HepG2 (cell line): ENCODE measurements at regions not wholly inside any gene's neighbourhood (a gene's known extent, or its start where the extent isn't known, plus 50 kb on each side); places are given as distances from the start of the nearest gene placed in this dataset.

Experiments
- DPF2 ChIP-seq: sonication (generic); formaldehyde crosslinking; IDR thresholded peaks from 2 replicates; pipeline ENCODE4 v1.4.0; 2020; ENCODE audit warnings: mild to moderate bottlenecking, low read depth, missing genetic modification reagents, borderline replicate concordance
- POLR2A ChIP-seq, 2 experiments: IDR thresholded peaks; 2 replicates each; pipeline ENCODE4 v1.6.1; 2011; ENCODE audit warnings: low read depth in 2 of 2, low read length in 2 of 2, mild to moderate bottlenecking in 1 of 2, moderate library complexity in 1 of 2; ENCODE audit not compliant: insufficient read depth in 1 of 2
- TAF1 ChIP-seq: sonication (generic); formaldehyde crosslinking; IDR thresholded peaks from 2 replicates; pipeline ENCODE4 v1.4.0; 2020; ENCODE audit warnings: missing genetic modification reagents
- XRCC5 ChIP-seq: fragments of 200-400 bp; formaldehyde crosslinking; optimal IDR thresholded peaks from 2 replicates; pipeline ENCODE3; 2017; ENCODE audit warnings: mild to moderate bottlenecking, low read length
- YY1 ChIP-seq: IDR thresholded peaks from 2 replicates; pipeline ENCODE4 v1.6.1; 2011; ENCODE audit warnings: low read length, low read depth, moderate library complexity, mild to moderate bottlenecking; ENCODE audit not compliant: insufficient read depth, insufficient replicate concordance
- ZFX ChIP-seq: sonication (generic); formaldehyde crosslinking; IDR thresholded peaks from 2 replicates; pipeline ENCODE4 v1.4.0; 2020; ENCODE audit warnings: mild to moderate bottlenecking, low read depth, missing genetic modification reagents, moderate library complexity
- TF ChIP-seq, protein P1 (sequence below): IDR thresholded peaks from 2 replicates; pipeline ENCODE4 v1.6.1; 2016; ENCODE audit warnings: low read depth, borderline replicate concordance
- TF ChIP-seq, protein P2 (sequence below): sonication (generic); formaldehyde crosslinking; IDR thresholded peaks from 2 replicates; pipeline ENCODE4 v1.5.0; 2020; ENCODE audit warnings: mild to moderate bottlenecking, missing genetic modification reagents, moderate library complexity
- TF ChIP-seq, protein P3 (sequence below): sonication (generic); formaldehyde crosslinking; IDR thresholded peaks from 2 replicates; pipeline ENCODE4 v1.4.0; 2020; ENCODE audit warnings: missing genetic modification reagents

DNA sequence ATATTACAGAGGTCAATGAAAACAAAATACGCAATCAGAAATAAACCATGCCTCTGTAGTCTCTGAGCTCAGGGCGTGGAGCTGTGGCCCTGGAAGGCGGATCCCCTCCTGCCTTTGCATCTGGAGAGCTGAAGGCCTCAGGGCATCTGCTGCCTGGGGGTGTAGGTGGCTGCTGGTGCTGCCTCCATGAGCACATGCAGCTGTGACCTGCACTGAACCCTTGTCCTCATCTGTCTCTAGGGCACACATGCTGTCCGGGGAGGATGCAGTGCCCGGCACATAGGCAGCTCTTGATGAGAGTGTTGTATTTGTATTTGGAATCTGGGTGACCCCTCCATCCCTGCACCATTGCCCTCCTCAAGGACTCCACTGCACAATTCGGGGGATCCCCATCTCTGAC, 185.7 kb downstream of the TEX29 start:
- TF ChIP-seq, protein P1, sequence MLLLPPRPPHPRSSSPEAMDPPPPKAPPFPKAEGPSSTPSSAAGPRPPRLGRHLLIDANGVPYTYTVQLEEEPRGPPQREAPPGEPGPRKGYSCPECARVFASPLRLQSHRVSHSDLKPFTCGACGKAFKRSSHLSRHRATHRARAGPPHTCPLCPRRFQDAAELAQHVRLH (CRISPR knock-in tag), result no peak
- no peak for TF ChIP-seq YY1
- TF ChIP-seq DPF2 (CRISPR knock-in tag), result no peak
- no peak for TF ChIP-seq XRCC5
- TF ChIP-seq, protein P2, sequence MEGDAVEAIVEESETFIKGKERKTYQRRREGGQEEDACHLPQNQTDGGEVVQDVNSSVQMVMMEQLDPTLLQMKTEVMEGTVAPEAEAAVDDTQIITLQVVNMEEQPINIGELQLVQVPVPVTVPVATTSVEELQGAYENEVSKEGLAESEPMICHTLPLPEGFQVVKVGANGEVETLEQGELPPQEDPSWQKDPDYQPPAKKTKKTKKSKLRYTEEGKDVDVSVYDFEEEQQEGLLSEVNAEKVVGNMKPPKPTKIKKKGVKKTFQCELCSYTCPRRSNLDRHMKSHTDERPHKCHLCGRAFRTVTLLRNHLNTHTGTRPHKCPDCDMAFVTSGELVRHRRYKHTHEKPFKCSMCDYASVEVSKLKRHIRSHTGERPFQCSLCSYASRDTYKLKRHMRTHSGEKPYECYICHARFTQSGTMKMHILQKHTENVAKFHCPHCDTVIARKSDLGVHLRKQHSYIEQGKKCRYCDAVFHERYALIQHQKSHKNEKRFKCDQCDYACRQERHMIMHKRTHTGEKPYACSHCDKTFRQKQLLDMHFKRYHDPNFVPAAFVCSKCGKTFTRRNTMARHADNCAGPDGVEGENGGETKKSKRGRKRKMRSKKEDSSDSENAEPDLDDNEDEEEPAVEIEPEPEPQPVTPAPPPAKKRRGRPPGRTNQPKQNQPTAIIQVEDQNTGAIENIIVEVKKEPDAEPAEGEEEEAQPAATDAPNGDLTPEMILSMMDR (CRISPR knock-in tag), result no peak
- no peak for TF ChIP-seq POLR2A (IDR thresholded peaks at IDR 0.05; ENCODE audit: insufficient read depth in 1 of 2, low read depth in 2 of 2, low read length in 2 of 2)
- no peak for TF ChIP-seq TAF1
- TF ChIP-seq, protein P3, sequence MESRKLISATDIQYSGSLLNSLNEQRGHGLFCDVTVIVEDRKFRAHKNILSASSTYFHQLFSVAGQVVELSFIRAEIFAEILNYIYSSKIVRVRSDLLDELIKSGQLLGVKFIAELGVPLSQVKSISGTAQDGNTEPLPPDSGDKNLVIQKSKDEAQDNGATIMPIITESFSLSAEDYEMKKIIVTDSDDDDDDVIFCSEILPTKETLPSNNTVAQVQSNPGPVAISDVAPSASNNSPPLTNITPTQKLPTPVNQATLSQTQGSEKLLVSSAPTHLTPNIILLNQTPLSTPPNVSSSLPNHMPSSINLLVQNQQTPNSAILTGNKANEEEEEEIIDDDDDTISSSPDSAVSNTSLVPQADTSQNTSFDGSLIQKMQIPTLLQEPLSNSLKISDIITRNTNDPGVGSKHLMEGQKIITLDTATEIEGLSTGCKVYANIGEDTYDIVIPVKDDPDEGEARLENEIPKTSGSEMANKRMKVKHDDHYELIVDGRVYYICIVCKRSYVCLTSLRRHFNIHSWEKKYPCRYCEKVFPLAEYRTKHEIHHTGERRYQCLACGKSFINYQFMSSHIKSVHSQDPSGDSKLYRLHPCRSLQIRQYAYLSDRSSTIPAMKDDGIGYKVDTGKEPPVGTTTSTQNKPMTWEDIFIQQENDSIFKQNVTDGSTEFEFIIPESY (CRISPR knock-in tag), result no peak
- no peak for TF ChIP-seq ZFX (CRISPR knock-in tag)
